GM18907 (cell line): ENCODE measurements at regions not wholly inside any gene's neighbourhood (a gene's known extent, or its start where the extent isn't known, plus 50 kb on each side); places are given as distances from the start of the nearest gene placed in this dataset.
A peak's percentile ranks its signal among the peaks of the same experiment; 100 is the strongest.

Experiments used
- ATAC-seq: cut with Tn5 transposase; IDR thresholded peaks from one replicate; pipeline ENCODE4 v1.9.1; 2021; ENCODE audit warnings: mild to moderate bottlenecking, moderate library complexity; ENCODE audit not compliant: unreplicated experiment

DNA sequence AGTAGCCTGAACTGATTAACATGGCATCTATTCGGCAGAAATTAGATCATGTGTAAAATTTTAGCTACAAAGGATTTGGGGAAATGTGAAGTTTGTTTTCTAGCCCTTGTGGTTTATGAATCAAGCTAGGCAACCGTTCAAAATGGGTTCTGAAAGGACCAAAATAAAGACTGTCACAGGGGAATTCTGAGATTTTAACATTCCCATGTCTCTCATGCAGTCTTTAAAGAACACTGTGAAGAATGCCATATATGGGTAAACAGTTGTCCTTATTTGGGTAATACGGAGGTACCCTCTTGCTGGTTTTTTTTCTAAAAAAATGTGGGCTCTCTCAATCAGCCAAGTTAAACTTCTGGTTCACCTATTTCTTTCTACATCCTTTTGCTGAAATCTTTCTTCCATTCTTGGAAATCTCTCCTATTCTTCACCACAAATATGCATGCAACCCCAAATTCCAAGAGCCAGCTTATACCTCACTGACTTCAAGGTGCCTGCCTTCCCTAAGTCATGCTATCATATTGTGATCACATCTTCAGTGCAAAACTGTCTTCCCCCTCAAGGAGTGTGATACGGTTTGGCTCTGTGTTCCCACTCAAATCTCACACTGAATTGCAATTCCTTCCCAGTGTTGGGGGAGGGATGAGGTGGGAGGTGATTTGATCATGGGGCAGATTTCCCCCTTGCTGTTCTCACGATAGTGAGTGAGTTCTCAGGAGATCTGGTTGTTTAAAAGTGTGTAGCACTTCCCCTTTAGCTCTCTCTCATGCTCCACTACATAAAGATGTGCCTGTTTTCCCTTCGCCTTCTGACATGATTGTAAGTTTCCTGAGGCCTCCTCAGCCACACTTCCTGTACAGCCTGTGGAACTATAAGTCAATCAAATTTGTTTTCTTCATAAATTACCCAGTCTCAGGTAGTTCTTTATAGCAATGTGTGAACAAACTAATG is 308.7 kb downstream of the TTLL7 start:
- no peak for ATAC-seq

- no peak for ATAC-seq
Observed at GRCh38 chr1:83682132-83682531, 316.8 kb downstream of the TTLL7 start.

DNA sequence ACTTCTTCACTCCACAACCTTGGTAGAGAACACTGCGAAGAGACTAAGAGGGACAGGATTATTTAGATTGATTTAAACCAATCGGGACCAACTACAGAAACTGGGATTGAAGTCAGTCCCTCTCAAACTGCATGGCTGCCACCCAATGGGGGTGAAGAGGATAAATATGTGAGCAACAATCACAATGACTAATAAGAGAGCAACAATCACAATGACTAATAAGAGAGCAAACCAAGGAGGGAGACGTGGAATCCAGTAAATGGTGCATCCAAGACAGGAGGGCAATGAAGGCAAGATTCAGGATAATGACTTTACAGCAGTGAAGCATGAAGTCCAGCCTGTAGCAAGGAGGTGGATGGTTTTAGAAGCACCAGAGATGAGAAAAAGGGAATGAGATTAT is 322.8 kb downstream of the TTLL7 start:
- no peak for ATAC-seq

GRCh38 chr1:83673312-83673711 is 325.6 kb downstream of the TTLL7 start:
- peak; percentile 67 for ATAC-seq

DNA sequence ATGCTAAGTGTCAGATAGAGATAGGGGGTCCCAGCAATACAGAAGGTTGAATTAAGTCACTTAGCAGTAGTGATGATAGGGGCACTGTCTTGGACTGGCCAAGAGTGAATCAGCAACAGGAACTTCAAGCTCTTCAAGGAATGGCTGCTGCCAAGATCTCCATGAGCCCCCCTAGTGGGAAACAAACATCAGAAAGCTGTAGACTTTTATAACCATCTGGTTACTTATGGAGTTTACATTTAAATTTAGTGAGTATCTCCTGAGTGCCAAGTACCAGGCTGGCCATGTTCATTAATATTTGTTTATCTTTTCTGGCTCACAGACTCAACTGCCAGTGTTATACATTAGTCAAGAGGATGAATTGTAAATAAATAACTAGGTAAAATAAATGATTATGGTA is 327.3 kb downstream of the TTLL7 start:
- no peak for ATAC-seq

GRCh38 chr1:83670909-83671565 is 327.9 kb downstream of the TTLL7 start:
- no peak for ATAC-seq

DNA sequence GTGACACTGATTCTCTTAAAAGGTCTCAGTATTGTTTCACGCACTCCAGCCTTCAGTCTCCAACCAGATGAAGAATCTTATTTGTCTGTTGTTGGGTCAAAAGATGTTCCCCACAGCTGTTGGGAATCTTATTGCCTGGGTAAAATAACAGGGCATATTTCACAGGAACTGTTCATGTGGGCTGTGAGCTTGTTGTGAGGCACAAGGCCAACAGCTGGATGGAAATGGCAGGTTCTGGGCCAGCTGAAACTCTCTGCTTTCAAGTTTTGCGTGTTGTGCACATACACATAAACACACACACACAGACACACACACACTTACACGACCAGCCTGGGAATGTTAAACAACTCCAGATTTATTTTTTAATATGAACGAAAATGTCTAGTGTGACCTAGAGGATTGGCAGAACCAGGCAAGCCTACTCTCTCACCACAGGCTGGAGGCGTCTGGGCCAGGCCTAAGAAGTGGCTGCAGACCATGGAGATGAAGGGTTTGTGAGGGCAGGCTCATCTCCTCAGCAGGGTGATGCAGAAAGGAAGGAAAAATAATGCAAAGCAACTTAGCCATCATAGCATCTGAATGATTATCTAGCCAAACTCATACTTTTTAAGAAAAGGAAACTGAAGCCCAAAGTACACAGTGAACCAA is 357.0 kb downstream of the TTLL7 start:
- no peak for ATAC-seq

- no peak for ATAC-seq
Observed at GRCh38 chr1:83641206-83641658, 357.7 kb downstream of the TTLL7 start.

DNA sequence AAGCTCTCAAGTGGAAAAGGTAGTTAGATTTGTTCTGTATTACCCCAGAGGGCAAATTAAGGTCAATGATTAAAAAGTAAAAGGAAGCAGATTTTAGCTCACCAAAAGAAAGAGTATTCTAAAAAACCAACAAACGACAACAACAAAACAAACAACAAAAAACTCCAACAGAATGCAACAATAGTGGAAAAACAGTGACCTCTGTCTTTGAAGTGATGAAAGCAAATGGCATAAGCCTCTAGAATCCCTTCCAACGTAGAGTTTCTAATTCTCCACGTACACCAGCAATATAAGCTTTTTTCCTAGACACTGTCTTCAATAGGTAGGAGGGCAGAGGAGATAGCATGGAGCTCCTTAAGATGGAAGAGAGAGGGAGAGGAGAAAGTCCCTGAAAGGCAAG is 359.1 kb downstream of the TTLL7 start:
- no peak for ATAC-seq

DNA sequence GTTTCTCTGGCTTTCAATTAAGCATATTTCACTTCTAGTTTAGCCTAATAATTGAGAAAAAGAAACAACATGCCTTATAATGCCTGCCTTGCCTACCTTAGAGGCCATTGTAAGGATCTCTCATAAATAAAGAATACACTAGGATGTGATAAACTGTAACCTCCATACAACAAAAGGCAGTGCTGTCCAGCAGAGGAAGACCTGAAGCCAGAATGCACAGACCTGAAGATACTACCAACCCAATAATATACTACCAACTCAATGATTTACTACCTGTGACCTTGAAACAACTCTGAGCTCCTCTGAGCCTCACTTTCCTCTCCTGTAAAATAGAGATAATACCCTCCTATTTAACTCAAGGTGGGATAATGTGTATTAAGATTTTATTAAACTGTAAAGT is 361.3 kb downstream of the TTLL7 start:
- no peak for ATAC-seq

DNA sequence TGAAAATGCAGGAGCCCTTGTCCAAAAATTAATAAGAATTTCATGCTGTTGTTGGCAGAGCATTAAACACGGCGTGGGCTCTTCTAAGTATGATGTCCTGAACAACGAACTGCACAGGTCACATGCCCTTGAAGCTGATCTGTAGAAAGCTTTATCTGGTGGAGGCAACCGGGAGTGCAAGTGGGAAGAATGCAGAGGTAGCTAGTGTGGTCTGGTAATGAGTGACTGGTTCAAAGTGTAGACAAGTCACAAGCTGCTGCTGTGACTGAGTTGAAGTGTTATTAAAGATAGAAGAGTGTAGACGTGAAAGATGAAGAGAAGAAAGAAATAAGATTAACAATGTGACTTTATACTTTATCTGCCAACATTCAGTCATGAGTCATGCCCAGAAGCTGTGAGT is 361.9 kb downstream of the TTLL7 start:
- ATAC-seq = no peak

DNA sequence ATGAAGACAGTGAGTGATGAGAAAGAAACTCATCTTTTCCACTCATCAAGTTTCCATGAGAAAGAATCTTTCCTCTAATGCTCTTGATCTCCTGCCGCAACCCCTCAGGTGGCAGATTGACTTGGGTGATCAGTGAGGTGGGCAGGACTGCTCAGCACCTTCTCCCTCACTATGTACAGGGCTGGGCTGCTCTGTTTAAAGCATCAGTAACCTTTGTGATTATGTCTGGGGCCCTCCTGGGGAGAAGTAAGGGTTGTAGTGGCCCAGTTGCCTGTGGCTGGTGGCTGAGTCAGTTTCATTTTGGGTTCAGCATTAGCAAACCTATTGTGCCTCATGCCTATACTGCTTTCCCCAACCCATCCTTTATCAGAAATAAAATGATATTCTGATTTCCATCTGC is 366.0 kb downstream of the TTLL7 start:
- ATAC-seq = no peak

- no peak for ATAC-seq
Observed at GRCh38 chr1:83631851-83632250, 367.1 kb downstream of the TTLL7 start.

GRCh38 chr1:83627045-83627444 is 371.9 kb downstream of the TTLL7 start:
- ATAC-seq = no peak

DNA sequence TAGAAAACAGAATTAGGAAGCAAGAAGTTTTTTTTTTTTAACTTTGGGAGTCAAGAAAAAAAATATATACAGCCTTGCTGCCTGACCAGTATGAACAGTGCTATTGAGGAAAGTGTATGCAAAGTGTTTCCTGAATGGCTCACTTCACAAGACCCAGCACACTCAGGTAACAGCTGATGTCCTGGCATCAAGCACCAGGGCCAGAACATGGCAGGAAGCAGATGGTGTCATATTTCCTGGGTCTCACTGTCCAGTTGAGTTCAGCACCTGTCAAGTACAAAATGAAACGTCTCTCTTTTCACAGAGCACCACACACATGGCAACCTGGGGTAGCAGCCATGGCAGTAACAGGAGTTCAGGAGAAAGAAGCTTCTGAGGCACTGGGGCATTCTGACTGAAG is 372.3 kb downstream of the TTLL7 start:
- ATAC-seq = peak; percentile 84

DNA sequence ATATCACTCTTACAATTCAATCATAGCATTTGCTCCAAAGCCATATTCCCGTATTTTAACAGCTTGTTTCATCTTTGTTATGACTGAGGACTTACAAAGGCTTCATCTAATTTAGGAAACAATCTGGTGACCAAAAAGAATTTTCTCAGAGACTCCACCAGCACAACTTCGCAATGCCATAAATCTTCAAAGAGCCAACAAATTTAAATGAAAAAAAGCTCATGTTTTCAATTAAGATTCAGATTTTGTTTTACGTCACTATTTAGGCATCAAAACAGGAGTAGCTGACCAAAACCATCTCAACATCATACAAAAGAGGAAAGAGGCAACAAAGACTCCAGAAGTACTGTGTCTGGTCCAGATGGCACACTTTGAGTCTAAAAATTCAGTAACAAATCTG is 373.3 kb downstream of the TTLL7 start:
- no peak for ATAC-seq

DNA sequence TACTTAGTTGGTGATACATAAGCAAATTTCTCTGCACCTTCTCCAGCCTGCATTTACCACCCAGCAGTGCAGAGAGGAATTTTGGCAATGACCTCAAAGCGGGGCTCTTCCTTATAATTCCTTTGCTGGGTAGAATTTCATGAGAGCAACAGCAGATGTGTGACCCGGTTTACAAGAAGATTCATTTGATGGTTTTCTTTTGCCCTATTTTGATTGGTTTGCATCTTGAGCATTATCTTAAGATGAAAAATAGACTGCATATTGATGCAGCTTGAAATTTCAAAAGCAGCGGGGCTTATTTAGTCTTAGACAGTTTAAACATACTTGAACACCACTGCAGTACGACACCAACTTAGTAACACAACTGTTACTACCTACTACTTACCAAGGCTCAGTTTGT is 378.9 kb downstream of the TTLL7 start:
- no peak for ATAC-seq

DNA sequence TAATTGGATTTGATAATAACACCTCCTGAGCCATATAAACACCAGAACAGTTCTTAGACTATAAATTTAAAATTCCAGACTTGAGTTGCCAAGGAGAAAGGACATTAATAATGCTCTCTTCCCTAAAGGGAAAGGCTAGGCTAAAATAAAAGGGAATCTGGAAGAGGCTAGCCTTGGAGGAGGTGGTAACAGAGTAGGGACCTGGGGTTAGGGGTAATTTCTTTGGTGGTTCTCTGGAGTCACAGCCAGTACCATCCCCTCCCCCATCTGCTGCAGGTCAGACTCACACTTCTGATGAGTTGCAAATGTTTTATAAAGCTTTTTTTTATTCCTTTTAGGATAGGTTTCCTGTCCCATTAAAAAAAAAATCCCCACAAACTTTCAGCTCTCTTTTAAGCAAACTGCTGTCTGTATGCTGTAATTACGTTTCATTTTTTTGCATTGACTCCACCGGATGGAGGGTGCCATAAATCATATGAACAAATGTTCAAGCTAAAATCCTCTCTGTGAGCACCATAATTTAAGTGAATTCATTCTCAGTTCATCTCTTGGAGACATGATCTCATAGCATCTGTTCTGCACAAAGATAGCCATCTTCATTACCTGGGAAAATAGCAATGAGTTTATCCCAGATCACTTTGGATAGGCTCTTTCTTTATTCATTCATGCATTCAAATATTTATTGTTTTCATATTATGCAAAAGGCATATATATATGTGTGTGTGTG is 379.6 kb downstream of the TTLL7 start:
- ATAC-seq = no peak

- no peak for ATAC-seq
Observed at GRCh38 chr1:83617883-83618282, 381.0 kb downstream of the TTLL7 start.

DNA sequence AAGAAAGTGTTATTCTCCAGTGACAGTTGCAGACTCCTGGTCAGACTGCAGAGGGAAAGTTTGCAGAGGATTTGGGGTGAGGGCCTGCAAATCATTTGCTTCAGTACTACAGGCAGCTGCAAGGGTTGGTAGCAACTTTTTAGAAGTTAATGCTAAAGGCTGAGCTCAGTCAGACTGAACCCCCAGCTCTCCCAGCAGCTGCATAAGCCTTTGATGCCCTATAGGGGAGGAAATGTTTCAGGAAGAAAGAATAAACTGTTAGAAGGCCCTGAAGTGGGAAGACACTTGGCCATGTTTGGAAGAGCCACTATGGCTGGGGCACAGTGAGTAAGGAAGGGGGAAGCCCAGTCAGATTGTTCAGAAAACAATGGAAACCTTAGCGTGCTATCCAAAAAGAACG is 383.6 kb downstream of the TTLL7 start:
- no peak for ATAC-seq

- no peak for ATAC-seq
Observed at GRCh38 chr1:83606416-83606955, 392.4 kb downstream of the TTLL7 start.
